GM18909 (cell line): ENCODE measurements at regions not wholly inside any gene's neighbourhood (a gene's known extent, or its start where the extent isn't known, plus 50 kb on each side); places are given as distances from the start of the nearest gene placed in this dataset.
"Not testable (repeated sequence)": the region's sequence is repeated elsewhere in the genome, so short reads cannot be mapped to it uniquely, and the experiment has no call there.

Source experiments
- ATAC-seq: cut with Tn5 transposase; IDR thresholded peaks from one replicate; pipeline ENCODE4 v1.9.1; 2021; ENCODE audit warnings: mild to moderate bottlenecking; ENCODE audit not compliant: unreplicated experiment, poor library complexity

DNA sequence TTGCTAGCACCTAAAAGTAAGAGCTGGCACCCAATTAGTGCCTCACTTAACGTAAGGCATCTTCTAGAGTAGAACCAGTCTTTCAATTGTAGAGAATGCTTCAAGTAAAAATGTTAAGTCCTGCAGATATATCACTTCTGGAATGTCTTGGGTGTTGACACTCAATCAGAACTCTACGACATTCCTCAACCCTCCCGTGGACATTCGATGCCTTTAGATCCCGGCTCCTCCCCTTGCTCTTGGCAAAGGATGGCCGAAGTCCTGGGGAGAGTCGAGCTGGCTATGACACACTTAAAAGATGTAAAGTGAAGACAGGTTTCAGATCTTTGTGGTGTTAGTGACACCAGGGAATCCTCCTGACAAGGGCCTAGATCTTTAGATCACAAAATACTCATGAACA, 87.5 kb upstream of the ERCC6L2 start:
- no peak for ATAC-seq

DNA sequence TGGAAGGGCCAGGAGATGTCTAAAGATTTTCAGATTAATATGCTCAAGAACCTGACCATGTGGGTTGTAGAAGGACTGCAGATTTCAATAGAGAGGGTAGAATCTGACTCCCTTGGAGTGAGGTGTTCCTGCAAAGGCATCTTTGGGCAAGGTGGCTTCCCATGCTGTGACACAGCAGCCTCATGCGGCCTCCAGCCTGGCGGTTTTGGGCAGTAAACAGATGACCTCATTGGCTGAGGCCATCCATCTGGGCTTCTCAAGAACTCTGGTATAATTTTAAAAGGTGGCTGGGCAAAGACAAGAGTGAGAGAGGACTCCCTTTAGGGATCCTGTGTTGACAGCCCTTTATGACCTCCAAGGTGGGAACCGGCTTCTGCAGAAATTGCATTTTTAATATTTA, 90.3 kb upstream of the ERCC6L2 start:
- ATAC-seq = no peak

DNA sequence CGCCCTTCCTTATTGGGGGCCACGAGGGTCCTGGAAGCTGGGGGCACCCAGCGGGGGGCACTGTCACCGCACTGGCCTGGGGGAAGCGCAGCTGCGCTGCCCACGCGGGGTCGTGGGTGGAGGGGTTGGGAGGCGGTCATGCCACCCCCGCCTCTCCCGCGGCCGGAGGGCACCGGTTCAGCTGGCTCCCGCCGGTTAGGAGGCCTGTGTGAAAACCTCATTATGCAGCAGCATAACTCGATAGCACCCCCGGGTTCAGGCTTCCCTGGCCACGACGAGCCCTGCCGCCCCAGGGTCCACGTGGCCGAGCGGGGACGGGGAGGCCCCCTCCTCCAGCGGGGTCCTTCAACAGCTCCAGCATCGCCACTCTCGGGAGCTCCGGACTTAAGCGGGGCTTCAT, 91.2 kb upstream of the ERCC6L2 start:
- ATAC-seq = no peak

DNA sequence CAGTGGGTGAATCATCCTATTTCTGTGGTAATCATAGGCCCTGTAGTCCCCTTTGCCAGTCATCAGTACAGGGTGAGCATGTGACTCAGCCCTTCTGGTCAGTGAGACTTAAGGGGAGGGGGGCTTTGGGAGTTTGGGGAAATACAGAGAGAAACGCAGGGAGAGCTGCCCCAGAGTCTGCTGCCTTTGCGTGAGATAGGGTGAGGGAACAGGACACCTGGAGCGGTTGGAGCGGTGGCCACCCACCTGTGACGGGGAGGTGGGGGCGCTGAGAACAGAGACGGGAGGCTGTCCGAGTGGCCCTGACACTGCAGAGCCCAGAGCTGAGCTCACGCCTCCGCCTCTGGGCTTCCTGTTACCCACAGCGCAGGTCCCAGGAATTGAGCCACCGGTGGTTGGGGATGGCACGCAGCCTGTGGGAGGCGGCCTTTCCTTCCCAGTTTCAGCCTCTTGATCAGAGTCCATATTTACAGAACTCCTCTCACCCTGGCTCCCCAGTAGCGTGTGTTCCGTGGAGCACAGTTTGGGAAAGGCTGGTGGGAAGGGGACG, 92.0 kb upstream of the ERCC6L2 start:
- no peak for ATAC-seq

DNA sequence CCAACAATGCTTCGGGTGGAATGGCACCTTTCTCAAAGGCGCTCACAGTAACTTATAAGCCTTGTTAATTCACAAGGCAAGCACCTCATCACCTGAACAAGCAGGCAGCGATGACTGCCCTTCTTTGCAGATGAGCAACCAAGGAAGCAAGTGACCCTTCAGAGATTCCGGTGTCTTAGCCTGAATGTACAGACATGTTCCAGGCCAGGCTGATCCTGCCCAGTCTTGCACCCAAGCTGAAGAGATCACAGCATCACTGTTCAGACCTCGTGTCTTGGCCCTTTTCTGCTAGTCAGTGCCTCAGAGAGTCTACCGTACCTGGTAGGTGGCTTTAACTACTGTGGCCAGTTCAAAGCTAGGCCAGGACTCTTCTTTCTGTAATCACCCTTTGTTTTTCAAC, 94.7 kb upstream of the ERCC6L2 start:
- no peak for ATAC-seq

DNA sequence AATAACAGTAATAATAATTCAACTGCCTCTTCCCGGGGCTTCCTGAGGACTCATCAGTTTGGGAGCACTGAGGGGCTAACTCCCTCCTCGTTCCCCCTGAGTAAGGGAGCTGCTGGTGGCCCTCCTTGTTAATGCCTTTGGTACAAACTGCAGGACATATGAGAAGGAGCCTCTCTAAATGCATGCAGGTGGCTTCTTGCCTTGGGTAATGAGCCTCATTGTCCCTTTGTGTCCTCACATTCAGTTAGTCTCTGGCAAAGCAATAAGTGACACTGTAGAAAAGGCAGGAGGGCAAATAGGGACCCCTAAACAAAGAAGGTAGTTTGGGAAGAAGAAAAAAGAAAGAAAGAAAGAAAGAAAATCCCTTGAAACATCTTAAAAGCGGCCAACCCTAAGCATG, 95.4 kb upstream of the ERCC6L2 start:
- ATAC-seq = no peak

DNA sequence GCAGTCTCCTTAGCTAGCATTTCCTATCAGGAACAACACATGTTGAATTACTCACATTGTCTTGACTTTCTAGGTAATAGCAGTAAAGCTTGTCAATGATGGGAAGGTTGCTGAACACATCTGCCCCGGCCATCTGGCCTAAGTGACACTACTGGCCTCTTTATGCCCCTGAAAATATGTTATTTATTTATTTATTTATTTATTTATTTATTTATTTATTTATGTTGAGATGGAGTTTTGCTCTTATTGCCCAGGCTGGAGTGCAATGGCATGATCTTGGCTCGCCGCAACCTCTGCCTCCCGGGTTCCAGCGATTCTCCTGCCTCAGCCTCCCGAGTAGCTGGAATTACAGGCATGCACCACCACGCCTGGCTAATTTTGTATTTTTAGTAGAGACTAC, 95.9 kb upstream of the ERCC6L2 start:
- not testable (repeated sequence) for ATAC-seq

DNA sequence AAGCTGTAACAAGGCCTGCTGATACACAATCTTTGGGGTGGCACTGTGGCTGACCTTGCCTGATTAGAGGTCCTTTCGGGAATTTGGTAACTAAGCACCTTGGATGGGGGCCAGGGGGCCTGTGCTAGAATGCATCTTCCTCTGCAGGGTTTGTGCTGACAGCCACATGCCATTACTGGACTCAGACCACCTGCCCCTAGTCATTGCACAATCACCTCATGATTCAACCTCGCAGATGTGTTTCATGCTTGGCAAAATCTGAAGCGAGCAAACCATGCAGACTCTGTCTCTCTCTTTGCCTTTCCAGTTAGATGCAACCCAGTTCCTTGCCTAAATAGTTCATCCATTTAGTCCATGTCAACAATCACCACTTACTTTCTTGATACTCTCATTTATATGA, 96.5 kb upstream of the ERCC6L2 start:
- no peak for ATAC-seq

DNA sequence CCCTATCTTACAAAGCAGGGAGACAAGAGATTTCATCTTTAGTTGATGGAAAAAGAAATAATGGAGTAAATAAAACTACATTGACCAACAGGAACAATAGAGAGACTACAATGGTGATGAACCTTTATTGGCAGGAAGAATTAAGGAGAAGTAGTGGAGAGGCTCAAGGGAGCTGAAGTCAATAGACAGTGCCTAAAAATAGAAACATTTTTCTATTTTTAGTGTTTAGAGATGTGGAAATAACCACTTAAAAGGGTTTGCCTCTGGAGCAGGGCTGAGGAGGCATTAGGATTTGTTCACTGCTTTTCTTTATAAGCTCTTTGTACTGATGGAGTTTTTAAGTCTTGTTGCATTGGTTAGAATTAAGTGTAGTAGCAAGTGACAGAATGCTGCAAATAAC, 98.4 kb upstream of the ERCC6L2 start:
- no peak for ATAC-seq

DNA sequence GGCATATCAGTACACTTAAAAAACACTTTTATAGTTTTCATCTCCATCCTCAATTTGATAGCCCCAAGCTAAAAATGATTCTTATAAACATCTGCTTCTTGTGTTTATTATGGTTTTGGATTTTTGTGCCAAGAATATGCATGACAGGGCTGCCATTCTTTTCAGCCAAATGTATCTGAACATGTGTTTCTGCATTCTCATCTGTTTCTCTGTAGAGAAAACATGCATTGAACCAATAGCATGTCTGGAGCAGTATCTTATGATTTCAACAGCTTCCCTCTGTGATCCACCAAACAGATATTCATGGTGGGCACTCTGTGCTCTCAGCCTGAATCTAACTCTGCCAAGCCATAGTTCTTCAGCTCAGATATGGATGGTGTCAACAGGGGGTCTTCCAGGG, 99.3 kb upstream of the ERCC6L2 start:
- ATAC-seq = no peak

DNA sequence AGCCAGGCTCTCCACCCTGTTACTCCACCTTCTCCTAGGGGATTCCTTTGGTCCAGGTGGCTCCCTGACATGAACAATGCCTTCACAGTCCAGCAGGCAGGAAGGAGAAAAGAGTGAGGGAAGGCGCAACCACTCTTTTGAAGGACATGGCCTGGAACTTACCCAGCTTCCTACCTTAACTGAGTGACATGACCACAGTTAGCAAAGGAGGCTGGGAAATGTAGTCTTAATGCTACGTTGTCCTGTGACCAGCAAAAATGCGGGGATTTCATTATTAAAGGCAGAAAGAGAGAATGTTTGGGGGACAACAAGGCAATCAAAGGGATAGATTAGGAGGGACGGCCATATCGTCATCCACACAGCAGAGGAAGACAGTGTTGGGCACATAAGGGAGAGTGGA, 100.3 kb upstream of the ERCC6L2 start:
- no peak for ATAC-seq

DNA sequence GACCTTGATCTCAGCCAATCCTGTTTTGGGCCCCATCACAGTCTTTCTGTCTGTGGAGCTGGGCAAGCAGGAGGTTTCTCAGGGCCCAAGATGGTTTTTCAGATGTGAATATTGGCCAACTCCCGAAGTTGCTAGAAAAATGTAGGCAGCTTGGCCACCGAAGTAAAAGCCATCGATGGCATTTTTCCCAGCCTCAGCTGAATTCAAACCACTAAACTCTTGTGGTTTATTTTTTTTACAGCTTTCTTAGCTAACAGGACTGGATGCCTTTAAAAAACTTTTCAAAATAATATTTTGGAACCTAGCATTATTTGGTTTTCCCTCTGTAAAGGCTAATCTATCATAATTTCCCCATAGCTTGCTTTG, 102.5 kb upstream of the ERCC6L2 start:
- no peak for ATAC-seq

DNA sequence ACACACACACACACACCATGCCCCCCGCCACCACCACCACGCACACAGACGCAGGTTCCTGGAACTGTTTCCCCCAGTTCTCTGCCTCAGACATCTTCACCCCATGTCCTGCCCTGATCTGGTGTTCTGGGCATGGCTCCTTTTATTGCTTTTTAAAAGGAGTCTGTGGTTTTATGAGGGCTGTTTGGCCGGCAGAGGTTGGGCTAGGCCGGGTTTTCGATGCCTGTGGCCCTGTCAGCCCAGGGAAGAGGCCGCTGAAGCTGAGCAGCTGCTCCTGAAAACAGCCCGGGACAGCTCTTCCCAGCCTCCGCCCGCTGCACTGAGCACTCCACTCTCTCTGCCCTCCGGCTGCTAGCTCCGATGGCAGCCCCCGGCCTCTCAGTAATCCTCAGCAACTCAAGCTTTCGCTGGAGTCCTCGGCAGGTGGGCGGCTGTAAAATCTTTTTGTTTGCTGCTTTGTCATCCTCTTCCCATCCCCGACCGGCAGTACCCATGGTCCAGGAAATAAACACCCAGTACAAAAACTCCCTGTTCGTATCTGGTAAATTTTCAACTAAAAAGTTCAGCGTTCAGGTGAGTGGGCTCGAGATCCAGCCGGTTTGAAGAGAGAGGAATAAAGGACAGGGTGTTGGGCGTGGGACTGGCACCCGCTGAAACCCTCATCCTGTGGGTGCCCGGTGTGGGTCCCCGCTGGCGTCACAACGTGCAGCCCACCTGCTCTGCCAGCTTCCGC, 103.0 kb upstream of the ERCC6L2 start:
- no peak for ATAC-seq

DNA sequence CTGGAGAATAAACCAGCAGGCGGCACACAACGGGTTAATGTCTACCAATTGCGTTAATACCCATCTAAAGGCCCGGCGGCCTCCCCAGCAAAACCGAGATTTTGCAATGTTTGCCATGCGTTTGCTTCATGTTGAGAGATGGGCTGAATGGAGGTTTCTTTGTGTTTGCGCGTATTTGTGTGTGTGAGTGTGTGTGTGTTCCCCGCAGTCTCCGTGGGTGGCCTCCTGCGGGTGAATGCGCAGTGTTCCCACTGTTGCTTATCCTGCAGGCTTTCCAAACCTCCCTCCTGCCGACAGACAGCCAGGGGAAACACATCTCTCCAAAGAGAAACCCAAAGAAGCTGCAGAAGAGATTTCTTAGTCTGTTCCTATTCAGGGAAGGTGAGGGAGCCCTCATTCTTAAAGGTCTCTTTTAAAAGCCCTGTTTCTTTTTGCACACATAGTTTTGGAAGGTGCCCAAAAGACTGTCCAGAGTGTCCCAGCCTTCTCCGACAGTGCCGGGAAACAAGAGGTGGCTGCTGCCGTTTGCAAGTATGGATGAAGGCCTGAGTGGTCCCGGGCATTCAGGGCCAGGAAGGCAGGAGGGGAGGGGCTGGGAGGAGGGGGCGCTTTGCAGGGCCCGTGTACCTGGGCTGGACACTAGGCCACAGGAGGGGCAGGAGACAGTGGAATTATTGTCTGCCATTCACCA, 103.8 kb upstream of the ERCC6L2 start:
- ATAC-seq = no peak

DNA sequence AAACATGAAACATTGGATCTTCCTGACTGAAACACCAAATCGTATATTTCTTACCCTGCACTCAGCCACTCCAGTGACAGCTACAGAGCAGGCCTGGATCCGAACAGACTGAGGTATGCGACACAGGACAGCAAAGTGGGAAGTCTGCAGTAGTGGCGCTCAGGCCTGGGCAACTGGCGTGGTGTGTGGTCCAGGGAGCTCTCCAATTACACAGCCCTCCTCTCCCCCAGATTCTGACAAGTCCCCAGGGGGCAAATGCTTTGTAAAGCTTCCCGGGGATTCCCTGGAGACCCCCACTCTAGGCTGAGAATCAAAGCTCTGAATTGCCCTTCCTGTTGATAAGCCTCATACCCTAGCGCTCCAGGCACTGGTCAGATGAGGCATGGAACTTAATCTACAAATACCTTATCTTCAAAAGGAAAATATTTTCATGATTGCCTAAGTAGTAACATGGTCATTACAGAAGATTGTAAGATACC, 104.8 kb upstream of the ERCC6L2 start:
- ATAC-seq = no peak

DNA sequence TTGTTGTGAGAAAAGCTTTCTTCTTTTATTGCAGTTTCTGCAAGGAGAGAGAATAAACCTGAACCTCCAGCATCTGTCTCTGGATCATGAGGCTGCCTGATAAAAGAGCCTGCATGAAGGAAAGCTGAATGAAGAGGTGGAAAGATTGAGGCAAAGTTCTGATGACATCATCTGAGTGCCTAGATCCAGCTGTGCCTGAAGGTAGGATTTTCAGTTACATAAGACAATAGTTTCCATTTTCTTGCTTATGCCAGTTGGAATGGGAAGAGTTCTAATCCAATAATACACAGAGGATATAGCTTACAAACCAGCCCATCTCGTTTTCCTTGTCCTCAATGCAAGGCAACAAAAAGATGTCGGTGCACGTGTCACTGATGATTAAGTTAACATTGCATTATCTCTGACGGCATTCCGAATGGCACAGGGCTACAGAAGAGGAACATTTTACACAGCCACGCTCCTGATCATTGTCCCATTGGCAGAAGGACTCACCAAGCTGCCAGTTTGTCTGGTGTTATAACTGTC, 105.5 kb upstream of the ERCC6L2 start:
- ATAC-seq = no peak

DNA sequence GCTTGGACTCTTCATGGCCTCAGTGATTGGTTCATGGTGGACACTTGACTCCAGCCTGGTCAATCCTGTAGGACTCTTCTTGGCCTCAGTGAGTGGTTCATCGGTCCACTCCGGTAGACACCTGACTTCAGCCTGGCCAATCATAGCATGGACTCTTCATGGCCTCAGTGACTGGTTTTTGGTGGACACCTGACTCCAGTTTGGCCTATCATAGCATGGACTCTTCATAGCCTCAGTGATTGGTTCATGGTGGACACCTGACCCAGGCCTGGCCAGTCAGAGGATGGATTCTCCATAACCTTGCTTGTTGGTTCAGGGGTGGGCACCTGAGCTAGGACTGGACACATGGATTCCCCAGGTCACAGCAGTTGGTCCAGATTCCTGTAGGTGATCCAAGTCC, 106.0 kb upstream of the ERCC6L2 start:
- no peak for ATAC-seq

DNA sequence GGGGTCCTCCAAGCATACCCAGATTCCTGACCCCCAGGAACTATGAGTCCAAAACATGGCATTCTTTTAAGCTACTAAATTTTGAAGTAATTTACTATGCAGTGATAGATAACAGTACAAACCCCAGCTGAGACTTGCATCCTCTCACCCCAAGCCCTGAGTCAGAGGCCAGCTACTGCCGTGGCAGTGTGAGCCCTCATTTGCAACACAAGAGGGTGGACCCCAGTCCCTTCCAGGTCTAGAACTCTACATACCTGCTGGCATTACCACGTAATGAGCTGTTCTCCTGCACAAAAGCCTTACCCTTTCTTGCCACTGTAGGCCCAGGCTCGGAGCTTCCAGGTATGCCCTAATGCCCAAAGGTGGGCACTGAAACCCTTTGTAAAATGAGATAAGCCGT, 108.6 kb upstream of the ERCC6L2 start:
- ATAC-seq = no peak

DNA sequence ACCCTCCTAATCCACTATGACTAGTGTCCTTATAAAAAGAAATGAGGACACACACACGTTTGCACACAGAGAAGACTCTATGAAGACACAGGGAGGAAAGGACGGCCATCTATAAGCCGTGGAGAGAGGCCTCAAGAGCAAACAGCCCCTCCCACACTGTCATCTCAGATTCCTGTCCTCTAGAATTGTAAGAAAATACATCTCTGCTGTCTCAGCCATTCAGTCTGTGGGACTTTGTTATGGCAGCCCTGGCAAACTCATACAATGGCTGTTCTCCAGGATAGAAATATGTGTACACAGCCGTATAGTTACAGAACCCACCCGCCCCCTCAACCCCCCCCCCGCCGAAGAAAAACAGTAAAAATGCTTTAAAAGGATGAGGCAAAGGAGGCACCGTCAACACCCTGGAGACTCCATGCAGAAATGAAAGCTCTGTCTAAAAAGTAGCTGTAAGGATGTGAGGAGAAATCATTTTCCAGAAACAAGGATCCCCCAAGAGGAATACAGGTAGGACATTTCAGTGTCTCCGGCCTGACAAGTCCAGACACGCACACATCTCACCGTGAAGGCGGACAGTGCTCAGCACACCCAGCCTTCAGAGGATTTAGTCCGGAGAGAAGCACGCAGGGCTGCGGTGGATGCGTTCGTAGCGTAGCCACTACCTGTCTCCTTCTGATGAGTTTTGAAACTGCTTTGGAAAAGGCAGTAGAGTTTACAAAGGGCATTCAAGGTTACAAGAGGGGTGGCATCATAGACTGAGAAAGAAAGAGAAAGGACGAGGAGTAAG, 110.8 kb upstream of the ERCC6L2 start:
- no peak for ATAC-seq

DNA sequence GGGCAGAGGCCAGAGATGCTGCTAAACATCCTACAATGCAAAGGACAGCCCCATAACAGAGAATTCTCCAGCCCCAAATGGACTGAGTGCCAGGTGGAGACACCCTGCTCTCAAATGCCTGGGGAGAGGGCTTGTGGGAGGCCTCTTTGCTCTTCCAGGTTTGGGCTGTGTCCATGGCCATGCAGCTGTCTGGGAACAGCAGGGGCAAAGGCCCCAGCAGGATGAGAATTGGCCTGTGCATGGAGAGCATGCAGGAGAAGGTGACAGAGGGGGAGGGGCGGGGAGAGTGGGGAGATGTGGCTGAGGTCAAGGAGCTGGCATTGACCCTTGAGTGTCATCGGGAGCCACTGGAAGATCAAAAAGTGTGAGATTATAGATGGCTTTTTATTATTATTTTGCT, 111.5 kb upstream of the ERCC6L2 start:
- no peak for ATAC-seq

DNA sequence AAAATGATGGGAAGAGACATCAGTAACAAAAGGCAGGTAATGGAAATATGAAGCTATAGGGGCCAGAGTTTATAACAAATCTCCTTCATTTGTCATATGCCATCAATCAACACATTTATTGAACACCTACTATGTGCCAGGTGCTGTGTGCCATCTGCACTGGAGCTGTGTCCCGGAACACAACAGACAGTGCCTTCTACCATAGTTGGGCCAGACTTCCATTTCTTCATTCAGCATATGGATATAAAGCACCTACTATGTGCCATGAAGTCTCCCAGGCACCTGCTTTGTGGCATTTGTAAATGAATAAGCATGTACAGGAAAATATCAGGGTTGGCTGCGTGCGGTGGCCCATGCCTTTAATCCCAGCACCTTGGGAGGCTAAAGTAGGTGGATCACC, 112.5 kb upstream of the ERCC6L2 start:
- no peak for ATAC-seq
